ENCODE measurements at regions not wholly inside any gene's neighbourhood (a gene's known extent, or its start where the extent isn't known, plus 50 kb on each side); places are given as distances from the start of the nearest gene placed in this dataset.

DNA sequence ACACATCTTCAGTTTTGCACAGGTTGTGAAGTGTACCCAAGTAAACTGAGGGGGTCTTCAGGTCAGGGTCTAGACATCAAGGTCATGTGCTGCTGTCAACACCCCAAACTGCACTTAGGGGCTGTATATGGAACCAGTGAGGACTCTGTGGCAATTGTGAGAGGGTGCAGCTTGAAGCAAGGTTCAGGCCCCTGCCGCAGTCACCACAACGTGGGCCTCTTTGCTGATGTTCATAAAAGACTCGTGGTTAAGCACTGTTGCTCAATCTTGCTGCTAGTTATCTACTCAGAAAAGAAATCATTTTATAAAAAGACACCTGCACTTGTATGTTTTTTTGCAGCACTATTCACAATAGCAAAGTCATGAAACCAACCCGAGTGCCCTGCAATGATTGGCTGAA lies 907.4 kb downstream of the UQCRFS1 start:
- Histone ChIP-seq H3K4me1 (ENCODE audit: control insufficient read depth, insufficient read depth, low read length) (no peaks in the 10 kb centered on the region), H3K9me3 (ENCODE audit: control insufficient read depth, insufficient read depth, low read depth, low read length) (no peaks in the 10 kb centered on the region; the same call in 1 of the 2 replicates), H3K36me3 (ENCODE audit: control insufficient read depth in 2 of 2, insufficient read depth in 1 of 2, low read length in 2 of 2) (no peaks in the 10 kb centered on the region; a peak in 1 of 3 replicates), H3K4me3 (ENCODE audit: low read depth, low read length) (no peak overlapping the region), H3K27ac (ENCODE audit: extremely low read depth, low read depth, low read length) (no peak overlapping the region)
- ChIA-PET POLR2A (interaction anchor here (0.7 kb wide), 1 partner anchor 512 kb away, joined by 3 read pairs; no protein-coding TSS in a partner anchor), CTCF (interaction anchor here (0.6 to 1.9 kb wide), 4 partner anchors 65 to 574 kb away, joined by 3 to 6 read pairs (median 3); no protein-coding TSS in a partner anchor)
- TF ChIP-seq PRDM1 (tag by site-specific recombination; IDR thresholded peaks at IDR 0.05): no peak
- no peak for TF ChIP-seq ZNF843 (tag by site-specific recombination; IDR thresholded peaks at IDR 0.05)
- no peak for TF ChIP-seq ZNF280C (tag by site-specific recombination; IDR thresholded peaks at IDR 0.05)
- no peak for TF ChIP-seq OVOL3 (tag by site-specific recombination; IDR thresholded peaks at IDR 0.05)
- TF ChIP-seq ZNF585B (tag by site-specific recombination; IDR thresholded peaks at IDR 0.05): no peak
- no peak for TF ChIP-seq ZNF16 (tag by site-specific recombination; IDR thresholded peaks at IDR 0.05; ENCODE audit: low read depth)
- TF ChIP-seq ZNF202 (tag by site-specific recombination; IDR thresholded peaks at IDR 0.05; ENCODE audit: borderline replicate concordance): no peak
- TF ChIP-seq, protein P1, sequence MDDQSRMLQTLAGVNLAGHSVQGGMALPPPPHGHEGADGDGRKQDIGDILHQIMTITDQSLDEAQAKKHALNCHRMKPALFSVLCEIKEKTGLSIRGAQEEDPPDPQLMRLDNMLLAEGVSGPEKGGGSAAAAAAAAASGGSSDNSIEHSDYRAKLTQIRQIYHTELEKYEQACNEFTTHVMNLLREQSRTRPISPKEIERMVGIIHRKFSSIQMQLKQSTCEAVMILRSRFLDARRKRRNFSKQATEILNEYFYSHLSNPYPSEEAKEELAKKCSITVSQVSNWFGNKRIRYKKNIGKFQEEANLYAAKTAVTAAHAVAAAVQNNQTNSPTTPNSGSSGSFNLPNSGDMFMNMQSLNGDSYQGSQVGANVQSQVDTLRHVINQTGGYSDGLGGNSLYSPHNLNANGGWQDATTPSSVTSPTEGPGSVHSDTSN (CRISPR knock-in tag; IDR thresholded peaks at IDR 0.05): no peak
- TF ChIP-seq, protein P2, sequence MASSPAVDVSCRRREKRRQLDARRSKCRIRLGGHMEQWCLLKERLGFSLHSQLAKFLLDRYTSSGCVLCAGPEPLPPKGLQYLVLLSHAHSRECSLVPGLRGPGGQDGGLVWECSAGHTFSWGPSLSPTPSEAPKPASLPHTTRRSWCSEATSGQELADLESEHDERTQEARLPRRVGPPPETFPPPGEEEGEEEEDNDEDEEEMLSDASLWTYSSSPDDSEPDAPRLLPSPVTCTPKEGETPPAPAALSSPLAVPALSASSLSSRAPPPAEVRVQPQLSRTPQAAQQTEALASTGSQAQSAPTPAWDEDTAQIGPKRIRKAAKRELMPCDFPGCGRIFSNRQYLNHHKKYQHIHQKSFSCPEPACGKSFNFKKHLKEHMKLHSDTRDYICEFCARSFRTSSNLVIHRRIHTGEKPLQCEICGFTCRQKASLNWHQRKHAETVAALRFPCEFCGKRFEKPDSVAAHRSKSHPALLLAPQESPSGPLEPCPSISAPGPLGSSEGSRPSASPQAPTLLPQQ (tag by site-specific recombination; IDR thresholded peaks at IDR 0.05): no peak
- no peak for TF ChIP-seq ZNF426 (tag by site-specific recombination; IDR thresholded peaks at IDR 0.05)
- no peak for TF ChIP-seq ZNF292 (tag by site-specific recombination; IDR thresholded peaks at IDR 0.05; ENCODE audit: borderline replicate concordance, low read depth)
- no peak for TF ChIP-seq PRDM4 (tag by site-specific recombination; IDR thresholded peaks at IDR 0.05)

GRCh38 chr19:28303502-28303901 lies 909.4 kb downstream of the UQCRFS1 start:
- CTCF ChIA-PET: interaction anchor here (1.2 to 1.9 kb wide), 4 partner anchors 11 to 337 kb away, joined by 3 to 6 read pairs (median 4); no protein-coding TSS in a partner anchor
- TF ChIP-seq ZIC2 (tag by site-specific recombination; IDR thresholded peaks at IDR 0.05) (peak; percentile 58), ZNF280C (tag by site-specific recombination; IDR thresholded peaks at IDR 0.05) (no peak)
- POLR2A ChIA-PET: no interaction called here

More at GRCh38 chr19:28303502-28303901, 909.4 kb downstream of the UQCRFS1 start:
- peak overlapping the region; percentile 36; the same call in 1 of the 2 replicates for H3K27ac ChIP-seq (ENCODE audit: extremely low read depth, low read depth, low read length)
- H3K4me1 ChIP-seq (ENCODE audit: control insufficient read depth, insufficient read depth, low read length): no peaks in the 10 kb centered on the region
- no peak overlapping the region for H3K4me3 ChIP-seq (ENCODE audit: low read depth, low read length)
- no peaks in the 10 kb centered on the region; the same call in 1 of the 2 replicates for H3K9me3 ChIP-seq (ENCODE audit: control insufficient read depth, insufficient read depth, low read depth, low read length)
- no peaks in the 10 kb centered on the region; a peak in 1 of 3 replicates for H3K36me3 ChIP-seq (ENCODE audit: control insufficient read depth in 2 of 2, insufficient read depth in 1 of 2, low read length in 2 of 2)
